NCI-H2196 (cell line): ENCODE measurements at regions not wholly inside any gene's neighbourhood (a gene's known extent, or its start where the extent isn't known, plus 50 kb on each side); places are given as distances from the start of the nearest gene placed in this dataset.

Experiments used
- DNase-seq: peaks from one replicate; lab custom pipeline; 2025; ENCODE audit not compliant: unreplicated experiment; lab: John Stamatoyannopoulos, UW

DNA sequence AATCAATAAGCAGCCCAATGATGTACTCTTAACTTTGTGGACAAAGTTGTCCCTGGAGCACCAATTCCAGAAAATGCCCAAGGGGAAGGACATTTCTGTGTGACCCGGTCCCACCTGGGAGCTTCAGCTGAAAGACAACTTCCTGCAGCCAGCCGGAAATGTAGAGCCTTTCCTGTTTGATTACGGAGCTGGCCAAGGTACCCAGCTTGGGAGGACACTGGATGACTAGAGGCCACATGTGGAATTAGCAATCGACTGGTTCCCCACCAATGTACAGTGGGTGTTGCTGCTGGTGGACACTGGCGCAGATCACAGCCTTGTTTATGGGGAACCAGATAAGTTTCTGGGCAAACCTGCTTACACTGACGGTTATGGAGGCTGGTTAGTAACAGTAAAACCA is 53.0 kb upstream of the ZC3H15 start:
- no peak for DNase-seq

DNA sequence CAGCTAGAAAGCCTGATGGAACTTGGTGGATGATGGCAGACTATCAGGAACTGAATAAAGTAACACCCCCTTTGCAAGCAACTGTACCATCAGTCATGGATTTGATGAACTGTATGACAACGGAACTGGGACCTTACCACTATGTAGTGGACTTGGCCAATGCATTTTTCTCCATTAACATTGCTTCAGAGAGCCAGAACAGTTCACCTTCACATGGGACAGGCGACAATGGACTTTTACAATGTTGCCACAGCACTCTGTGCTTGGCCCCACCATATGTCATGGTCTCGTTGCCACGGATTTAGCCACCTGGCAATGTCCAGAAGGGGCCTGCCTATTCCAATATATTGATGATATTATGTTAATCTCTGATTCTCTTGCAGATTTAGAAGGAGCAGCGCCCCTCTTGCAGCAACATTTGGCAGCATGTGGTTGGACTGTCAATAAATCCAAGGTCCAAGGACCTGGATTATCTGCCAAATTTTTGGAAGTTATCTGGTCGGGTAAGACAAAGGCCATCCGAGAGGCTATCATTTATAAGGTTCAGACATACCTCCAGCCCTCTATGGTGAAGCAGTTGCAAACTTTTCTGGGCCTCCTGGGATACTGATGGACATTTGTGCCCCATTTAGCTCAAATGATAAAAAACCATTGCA is 52.2 kb upstream of the ZC3H15 start:
- DNase-seq = no peak
